Dermis microvascular lymphatic vessel endothelial cell (primary cell): ENCODE measurements at regions not wholly inside any gene's neighbourhood (a gene's known extent, or its start where the extent isn't known, plus 50 kb on each side); places are given as distances from the start of the nearest gene placed in this dataset.

Experiments
- DNase-seq, 2 donors: peaks; one replicate each; pipeline versions ENCODE4 v3.0.0 to v3.0.0-alpha.2; 2010; ENCODE audit warnings: low read depth in 2 of 2

DNA sequence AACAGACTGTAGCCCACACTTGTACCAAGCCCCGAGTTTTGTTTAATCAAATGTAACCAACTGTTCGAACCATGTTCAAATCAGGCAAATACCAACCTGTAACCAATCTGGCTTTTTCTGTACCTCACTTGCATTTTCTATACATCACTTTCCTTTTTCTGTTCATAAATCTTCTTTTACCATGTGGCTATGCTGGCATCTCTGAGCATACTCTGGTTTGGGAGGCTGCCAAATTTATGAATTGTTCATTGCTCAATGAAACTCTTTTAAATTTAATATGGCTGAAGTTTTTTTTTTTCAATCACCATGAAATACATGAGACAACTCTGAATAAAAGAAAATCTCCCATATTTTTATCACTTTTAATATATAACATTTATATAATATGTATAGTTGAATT is 256.1 kb downstream of the SLITRK6 start:
- DNase-seq: no peak

DNA sequence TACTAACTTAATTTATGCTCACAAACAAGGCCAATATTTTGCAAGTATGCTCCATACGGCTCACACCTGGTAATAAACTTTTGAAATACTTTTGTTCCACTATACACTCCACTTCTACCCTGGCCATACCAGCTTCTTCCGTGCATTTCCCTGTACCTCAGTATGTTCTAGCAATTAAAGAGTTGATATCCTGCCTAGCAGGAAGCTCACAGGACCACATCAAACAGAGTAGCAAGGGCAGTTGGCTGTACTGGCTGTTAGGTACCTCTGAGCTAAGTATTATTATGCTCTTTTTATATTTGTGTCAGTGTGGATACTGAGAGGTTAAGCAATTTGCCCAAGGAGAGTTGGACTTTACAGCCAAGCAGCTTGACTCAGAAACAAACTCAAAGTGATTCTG is 257.7 kb downstream of the SLITRK6 start:
- no peak for DNase-seq

DNA sequence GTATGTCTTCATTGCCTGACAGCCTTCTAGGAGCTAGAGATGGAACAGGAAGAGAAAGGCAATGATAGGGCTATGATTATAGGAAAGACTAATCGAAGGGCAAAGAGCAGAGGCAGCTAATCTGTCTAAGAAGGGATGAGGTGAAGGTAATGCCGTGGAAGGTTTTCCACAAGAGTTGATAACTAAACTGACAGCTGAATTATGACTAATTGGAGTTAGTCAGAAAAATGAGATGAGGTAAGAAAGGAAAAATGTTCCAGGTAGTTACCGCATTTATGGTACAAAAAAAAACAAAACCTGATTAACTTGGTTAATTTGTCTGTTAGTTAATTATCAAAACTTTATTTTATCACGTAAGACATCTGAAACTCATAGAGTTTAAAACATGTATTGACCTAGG is 260.3 kb downstream of the SLITRK6 start:
- no peak for DNase-seq

DNA sequence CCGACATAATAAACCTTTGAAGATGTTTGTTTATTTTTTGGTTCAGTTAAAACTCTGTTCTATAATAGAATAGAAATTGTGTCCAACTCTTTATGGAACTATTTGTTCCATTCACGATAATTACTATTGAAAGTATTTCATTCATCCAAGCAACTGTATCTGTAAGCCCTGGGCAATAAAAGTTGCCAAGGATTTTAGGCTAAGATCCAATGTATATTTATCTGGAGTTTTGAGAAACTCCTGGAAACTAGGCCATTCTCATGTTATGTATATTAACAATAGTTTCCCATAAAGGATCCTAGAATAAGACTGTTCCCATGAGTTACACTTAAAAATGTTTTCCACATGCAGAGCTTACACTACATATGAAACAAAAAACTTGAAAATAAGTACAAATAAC is 261.6 kb downstream of the SLITRK6 start:
- DNase-seq: no peak

DNA sequence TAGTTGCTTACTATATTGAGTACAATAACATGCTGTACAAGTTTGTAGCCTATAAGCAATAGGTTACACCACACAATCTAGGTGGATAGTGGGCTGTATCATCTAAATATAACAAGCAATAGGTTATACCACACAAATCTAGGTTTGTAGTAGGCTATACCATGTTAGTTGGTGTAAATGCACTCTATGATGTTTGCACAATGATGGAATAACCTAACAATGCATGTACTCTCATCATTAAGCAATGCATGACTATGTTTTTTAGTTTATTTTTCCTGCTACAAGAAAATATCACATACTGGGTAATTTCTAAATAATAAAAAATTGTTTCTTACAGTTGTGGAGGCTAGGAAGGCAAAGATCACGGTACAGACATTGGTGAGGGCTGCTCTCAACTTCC is 262.5 kb downstream of the SLITRK6 start:
- DNase-seq: no peak

DNA sequence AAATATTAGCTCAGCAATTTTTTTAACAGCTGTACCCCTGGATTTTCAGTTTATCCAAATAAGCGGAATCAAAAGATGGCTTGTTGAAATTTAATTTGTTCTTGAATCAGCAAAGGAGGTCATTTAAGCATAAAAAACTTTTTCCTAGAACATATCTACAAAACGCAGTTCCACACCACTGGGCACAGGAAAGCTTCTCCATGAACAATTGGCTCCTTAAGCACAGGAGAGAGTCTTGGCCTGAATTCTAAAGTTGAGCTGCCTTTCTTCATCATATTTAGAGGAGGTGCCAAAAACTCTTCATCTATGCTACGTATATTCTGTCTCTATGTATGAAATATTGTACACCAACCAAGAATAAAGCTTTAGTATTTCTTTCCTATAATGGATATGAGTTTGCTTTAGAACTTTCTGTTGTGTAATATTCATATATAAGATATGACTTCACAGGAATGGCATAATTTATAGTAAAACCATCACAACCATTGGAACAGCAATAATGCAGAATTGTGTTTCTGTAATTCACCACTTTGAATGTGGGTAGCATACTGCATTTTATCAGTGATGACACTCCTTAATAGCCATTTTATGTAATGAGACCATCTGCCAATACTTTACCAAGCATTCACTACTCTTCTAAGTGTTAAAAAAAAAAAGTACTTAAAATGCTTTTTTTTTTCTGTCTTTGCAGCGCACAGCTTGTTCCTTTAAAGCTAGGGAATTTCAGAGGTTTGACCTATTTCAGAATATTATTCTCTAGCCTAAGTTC is 263.7 kb downstream of the SLITRK6 start:
- DNase-seq: no peak

DNA sequence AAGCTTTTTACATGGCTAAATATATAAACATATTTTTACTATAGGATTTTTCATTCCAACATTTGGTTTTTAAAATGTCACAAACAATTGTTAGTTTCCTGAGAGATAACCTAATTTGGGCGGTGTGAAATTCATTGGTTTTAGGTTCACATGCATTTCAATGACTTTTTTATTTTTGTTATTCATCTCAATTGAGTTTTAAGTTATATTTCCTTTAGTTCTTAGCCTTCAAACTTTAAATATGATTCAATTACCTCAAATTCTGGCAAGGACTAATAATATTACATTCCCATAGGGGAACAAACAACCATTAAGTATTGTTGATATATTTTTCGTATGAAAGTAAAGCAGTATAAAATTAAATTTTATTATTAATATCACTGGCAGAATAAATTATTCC is 265.3 kb downstream of the SLITRK6 start:
- DNase-seq: no peak

DNA sequence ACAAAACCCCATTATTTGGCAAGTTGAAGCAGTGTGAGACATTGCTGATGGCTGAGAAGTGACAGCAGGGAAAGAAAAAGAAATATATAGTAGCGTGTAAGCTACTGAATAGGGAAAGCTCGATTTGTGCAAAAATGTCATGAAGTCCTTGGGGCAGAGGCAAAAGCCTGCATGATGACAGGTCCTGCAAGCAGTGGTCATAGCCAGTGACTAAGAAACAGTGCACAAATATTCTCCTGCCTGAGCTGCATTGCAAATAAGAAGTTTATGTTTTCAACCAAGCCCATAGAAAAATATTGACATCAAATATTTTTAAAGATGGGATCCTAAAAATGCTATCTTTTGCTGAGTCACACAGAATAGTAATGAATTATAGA is 270.0 kb downstream of the SLITRK6 start:
- no peak for DNase-seq

DNA sequence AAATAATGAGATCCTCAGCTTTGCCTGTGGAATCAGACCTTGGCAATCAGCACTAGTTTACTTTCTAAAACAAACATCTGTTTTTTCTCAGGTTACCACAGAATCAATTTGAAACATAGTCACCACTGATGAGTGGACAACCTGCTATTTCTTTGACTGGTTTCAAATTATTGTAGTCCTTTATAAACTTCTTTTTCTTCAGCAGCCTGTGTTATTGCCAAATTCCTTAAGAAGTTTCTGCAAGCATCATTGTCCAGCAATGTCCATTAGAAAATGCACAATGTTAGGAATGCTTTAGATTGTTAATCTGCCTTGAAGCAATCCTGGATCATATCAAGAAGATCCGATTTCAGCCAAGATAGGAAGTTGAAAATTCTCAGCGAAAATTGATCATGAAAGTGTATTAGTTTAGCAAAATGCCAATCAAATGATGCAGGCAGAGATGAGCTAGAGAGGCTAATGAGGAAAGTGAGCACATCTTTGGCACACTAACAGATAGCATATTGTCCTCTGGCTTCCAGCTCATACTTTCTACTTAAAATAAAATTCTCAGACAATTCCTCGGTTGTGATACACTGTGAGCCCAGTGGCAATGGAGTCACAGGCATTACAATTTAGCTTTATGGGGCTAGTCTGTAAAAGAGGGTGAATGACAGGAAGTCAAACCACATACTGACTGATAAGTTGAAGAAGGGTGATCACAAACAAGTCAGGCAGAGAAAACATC is 270.6 kb downstream of the SLITRK6 start:
- no peak for DNase-seq

DNA sequence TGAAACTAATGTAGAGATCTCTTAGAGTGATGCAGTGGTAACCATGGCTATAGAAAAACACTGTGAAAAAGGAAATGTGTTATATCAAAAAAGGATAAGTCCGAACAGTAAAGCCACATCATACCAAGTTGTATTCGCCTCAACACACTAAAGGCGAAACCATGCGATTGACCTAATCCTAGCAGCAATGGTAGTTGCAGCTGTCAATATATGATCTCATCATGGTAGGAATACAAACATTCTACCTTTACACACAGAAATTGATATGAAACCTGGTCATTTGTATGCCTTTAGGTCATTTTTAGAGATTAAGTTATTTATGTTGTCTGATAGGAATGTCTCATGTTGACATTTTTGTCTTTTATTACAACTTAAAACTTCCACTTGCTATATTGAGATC is 271.9 kb downstream of the SLITRK6 start:
- no peak for DNase-seq

DNA sequence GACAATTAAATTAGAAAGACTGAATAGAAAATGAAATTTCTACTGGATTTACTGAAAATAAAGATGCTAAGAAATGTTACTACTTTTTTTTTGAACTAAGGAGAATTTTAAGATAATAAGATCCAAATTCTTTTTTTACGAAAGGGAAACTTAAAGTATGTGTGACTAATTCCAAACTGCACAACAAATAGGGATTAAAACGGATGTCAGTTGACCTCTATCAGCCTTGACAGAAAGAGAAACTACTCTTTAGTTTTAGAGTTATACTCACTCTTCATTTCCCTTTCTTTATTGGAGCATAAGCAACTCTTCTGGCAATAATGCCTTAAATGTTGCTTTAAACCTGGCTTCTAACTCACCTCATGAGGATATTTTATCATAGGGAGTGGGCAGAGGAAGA is 273.8 kb downstream of the SLITRK6 start:
- no peak for DNase-seq

DNA sequence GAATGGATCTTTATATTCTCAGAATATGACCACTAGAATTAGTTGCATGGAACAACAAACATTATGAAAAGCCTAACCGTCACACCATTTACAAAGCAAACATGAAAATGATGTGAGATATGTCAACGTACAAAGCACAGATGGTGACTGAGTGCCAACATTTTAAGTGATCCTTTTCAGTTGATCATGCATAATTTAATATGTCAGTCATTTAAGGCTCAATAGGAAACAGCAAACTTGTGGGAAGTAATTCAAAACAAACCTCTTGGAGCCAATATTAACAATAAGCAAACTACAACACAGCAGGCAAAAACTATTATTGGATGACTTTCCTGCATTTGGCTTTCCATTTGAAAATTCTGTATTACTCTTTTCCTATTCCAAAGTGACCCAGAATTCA is 277.6 kb downstream of the SLITRK6 start:
- no peak for DNase-seq

DNA sequence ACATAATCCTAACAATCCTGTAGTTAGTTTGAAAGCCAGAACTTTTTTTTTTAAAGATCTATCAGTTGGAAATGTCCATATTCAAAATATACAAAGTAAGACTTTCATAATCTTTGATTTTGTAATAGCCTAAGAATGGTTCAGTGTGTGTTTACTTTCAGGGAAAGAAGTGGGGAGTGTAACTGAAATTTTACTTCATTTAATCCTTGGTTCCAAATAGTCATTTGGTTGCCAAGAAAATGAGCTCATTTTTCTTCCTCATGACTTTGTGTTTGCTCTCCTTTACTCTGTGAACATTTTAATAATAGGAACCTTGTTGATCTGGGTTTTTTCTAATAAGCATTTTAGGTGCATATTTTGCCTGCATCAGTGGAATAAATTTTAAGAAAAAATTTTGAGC is 278.8 kb downstream of the SLITRK6 start:
- DNase-seq: no peak

DNA sequence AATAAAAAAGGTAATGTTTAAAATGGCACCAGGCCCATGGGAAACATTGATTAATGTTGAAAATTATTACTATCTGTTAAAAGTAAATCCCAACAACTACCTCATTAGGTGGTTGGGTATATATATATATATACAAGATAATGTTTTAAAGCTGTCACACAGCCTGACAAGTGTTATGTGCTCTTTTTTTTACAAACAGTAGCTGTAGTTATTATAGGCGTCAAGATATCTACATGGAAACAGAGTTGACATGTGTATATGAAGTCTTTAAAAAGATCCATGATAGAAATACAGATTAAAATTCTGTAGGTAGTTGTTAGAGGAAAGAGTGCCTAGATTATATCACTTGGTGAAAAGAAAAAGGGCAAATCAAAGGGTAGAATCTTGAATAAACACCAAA is 279.9 kb downstream of the SLITRK6 start:
- no peak for DNase-seq

DNA sequence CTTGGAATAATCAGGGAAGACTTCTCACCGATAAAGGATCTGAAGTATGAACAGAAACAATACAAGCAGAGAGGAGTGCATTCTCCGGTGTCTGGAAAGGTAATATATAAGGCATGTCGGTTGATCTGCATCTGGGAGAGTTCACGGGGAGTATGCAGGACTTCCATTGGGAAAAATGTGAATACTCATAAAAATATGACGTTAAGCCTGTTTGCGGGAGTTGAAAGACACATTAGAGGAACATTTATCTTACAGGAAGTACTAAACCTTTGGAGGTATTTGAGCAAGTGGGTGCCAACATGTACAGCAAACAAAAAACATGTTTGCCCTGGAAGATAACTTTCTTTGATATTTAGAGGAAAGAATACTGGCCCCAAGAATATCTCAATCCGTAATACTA is 286.8 kb downstream of the SLITRK6 start:
- no peak for DNase-seq

DNA sequence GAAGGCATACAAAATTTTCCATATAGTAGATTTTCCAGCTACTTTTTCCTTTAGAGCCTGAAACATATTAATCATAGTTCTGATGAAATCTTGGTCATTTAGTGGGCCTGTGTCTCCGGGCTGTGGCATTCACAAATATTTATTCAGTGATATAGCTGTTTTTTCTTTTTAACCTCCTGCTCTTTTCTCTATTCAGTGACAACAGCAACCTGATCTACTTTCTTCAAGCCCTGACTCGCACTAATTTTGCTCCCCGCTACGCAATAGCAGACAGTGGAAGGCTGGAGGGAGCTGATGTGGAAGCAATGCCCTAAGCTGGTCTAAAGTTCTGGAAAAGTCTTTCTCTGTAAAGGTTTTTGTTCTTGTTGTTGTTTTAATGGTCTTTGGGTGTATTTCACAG is 289.7 kb downstream of the SLITRK6 start:
- no peak for DNase-seq

DNA sequence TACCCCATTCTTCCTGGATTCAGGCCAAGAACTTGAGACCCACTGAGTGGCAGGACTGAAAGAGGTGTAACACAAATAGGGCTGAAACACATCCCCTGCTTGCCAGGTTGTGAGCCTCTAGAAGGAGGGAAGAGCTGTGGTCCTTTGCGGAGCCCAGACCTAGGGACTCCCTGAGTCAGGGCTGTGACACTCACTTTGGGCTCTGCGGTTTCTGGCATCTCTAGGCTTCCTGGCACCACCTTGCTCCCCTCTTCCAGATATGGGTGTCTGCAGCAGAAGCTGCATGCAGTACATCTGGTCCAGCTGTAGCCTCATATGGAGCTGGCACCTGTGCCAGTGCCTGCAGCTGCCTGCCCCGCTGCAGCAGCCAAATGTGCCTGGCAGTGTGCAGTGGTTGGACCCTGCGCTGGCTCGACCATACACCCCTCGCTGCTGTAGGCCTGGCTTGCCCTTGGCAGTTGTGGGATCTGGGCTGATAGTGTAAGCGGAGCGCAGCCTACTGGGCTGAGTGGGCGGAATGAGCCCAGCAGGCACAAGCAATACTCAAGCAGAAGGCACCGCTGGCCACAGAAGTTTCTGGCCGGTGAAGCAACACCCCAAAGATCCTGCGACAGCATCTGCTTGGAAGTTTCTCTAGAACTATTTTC is 290.4 kb downstream of the SLITRK6 start:
- DNase-seq: no peak

DNA sequence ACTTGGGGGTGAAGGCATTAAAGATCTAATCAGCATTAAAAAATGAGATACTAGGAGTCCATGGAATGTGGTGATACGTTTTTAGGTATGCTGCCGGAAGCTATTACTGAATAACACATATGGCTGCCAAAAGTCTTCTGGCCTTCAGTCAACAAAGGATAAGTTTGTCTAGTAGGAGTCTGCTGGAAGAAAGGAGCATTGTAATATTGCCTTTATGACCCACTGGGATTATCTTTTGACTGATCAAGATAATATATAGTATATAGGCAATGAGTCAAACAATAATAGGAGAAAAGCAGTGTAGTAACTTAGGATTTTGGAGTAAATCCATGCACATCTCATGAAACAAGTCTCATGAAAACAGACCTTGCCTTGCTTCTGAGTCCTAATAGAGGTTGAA is 295.4 kb downstream of the SLITRK6 start:
- no peak for DNase-seq

DNA sequence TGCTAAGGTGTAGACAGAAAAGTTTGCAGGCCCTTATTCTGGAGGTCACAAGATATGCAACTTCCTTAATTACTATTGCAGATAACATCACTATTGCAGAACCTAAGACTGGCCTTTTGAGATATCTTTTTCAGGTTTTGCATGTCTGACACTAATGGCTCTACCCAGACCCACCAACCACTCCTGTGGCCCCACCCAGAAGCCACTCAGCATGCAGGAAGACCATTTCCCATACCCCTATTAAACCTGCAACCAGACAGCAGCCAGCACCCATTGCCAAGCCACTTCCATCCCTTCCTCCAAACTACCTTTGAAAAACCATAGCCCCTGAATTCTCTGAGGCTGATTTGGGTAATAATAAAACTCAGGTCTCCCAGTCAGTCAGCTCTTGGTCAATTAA is 297.6 kb downstream of the SLITRK6 start:
- no peak for DNase-seq

DNA sequence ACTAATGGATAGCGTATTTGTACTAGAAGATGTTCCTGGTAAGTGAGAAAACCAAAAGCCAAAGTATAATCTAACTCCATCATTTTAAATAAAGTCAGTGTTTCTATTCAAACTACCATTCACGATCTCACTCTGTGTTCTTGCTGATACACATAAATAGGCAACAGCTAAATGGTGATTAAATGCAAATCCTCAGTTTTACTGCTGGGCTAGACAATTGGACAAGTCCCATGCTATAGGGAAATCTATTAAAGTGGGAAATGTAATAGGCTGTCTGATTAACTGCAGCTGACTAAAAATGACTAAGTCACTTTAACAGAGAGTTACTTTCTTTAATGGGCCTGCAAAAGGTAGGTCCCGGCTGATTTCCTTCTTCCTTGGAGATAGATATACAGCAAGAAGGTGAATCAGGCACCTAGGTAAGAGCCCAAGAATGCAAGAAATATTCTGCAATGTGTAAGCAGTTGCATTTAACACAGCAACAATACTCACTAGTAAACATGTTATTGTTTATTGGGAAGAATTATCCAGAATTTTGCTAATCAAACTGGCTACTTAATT is 298.4 kb downstream of the SLITRK6 start:
- DNase-seq: no peak

DNA sequence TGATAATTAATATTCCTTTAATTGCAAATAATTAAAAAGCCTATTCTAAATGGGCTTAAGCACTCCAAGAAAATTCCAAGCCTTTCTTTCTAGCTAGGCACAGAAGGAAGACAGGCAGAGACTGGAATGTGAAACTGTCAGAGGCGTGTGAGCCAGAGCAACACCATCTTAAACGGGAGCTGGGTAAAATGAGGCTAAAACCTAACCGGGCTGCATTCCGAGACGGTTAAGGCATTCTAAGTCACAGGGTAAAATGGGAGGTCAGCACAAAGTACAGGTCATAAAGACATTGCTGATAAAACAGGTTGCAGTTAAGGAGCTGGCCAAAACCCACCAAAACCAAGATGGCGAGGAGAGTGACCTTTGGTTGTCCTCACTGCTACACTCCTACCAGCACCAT is 300.4 kb downstream of the SLITRK6 start:
- DNase-seq: no peak

DNA sequence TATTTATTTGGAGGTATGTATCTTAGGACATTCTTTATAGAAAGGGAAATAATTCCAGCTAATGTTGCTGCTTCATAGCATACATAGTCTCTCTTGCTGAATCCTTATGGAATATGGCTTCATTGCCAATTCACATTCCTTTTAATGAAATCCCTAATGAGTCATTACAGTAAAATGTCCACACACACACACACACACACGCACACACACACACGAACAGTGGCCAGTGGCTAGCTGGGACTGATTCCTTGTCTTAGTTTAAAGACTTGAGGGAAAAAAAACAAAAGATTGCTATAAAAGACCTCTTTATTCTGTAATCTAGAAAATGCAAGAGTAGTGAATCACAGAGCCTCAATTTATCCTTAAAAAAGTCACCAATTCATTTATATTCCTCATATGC is 301.6 kb downstream of the SLITRK6 start:
- DNase-seq: no peak

DNA sequence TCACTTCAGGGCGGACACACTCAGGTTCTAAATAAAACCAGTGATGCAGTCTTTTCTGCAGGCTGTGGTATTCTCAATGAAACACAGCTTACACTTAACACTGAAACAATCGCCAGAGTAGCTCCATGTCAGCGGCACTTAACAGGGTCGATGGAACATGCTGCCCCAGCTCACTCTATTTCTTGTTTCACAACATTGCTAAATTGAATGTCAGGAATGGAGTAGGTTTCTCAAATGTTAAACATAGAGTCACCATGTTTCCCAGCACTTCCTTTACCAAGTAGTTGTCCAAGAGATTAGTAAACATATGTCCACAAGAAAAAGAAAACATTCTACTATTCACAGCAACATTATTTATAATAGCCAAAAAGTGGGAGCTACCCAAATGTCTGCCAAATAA is 306.9 kb downstream of the SLITRK6 start:
- no peak for DNase-seq
